Liver (tissue), 8 donors: ENCODE measurements at regions not wholly inside any gene's neighbourhood (a gene's known extent, or its start where the extent isn't known, plus 50 kb on each side); places are given as distances from the start of the nearest gene placed in this dataset.

Source experiments
- DNase-seq: peaks from one replicate; pipeline ENCODE4 v3.0.0-alpha.2; 2017; ENCODE audit warnings: low spot score
- H3K27ac ChIP-seq, 2 donors: one replicate each; pipeline ENCODE4 v1.7.0; 2013; ENCODE audit warnings: inconsistent platforms in 2 of 2, low read length in 2 of 2, control low read depth in 1 of 2, low read depth in 1 of 2, mild to moderate bottlenecking in 1 of 2
- H3K27me3 ChIP-seq, 4 donors: one replicate each; pipeline versions ENCODE4 v1.6.1 to v1.7.0; 2013; ENCODE audit warnings: low read length in 3 of 4, inconsistent platforms in 1 of 4, mild to moderate bottlenecking in 1 of 4, moderate library complexity in 1 of 4; ENCODE audit not compliant: control insufficient read depth in 4 of 4, insufficient read depth in 4 of 4
- H3K36me3 ChIP-seq, 4 donors: one replicate each; pipeline versions ENCODE4 v1.6.1 to v1.7.0; 2013; ENCODE audit warnings: low read length in 3 of 4, mild to moderate bottlenecking in 3 of 4, low read depth in 1 of 4, moderate library complexity in 1 of 4; ENCODE audit not compliant: control insufficient read depth in 4 of 4, insufficient read depth in 3 of 4
- H3K4me1 ChIP-seq, 4 donors: one replicate each; pipeline versions ENCODE4 v1.6.1 to v1.7.0; 2013; ENCODE audit warnings: low read length in 3 of 4, mild to moderate bottlenecking in 3 of 4, moderate library complexity in 1 of 4; ENCODE audit not compliant: control insufficient read depth in 4 of 4, insufficient read depth in 4 of 4
- H3K4me3 ChIP-seq, 3 donors: one replicate each; pipeline versions ENCODE4 v1.6.1 to v1.7.0; 2013; ENCODE audit warnings: low read length in 3 of 3, control low read depth in 1 of 3, low read depth in 1 of 3, mild to moderate bottlenecking in 1 of 3
- H3K9ac ChIP-seq, 2 donors: one replicate each; pipeline ENCODE4 v1.7.0; 2013; ENCODE audit warnings: low read length in 2 of 2, mild to moderate bottlenecking in 2 of 2, moderate library complexity in 2 of 2, control low read depth in 1 of 2, low read depth in 1 of 2
- H3K9me3 ChIP-seq, 4 donors: one replicate each; pipeline versions ENCODE4 v1.6.1 to v1.7.0; 2013; ENCODE audit warnings: low read length in 3 of 4; ENCODE audit not compliant: control insufficient read depth in 4 of 4
- EGR1 ChIP-seq, 2 donors: IDR thresholded peaks; 2 replicates each; pipeline ENCODE4 v1.6.1; 2016 to 2018; ENCODE audit warnings: antibody characterized with exemption in 2 of 2, low read depth in 2 of 2
- GABPA ChIP-seq, 2 donors: IDR thresholded peaks in 1 of 2; conservative IDR thresholded peaks in 1 of 2; 2 replicates each; pipeline ENCODE4 v1.6.1; 2016; ENCODE audit warnings: antibody characterized with exemption in 2 of 2, mild to moderate bottlenecking in 1 of 2, moderate library complexity in 1 of 2
- HNF4A ChIP-seq, 2 donors: conservative IDR thresholded peaks; 2 replicates each; pipeline ENCODE4 v1.6.1; 2016; ENCODE audit warnings: antibody characterized with exemption in 2 of 2, mild to moderate bottlenecking in 2 of 2
- HNF4G ChIP-seq: IDR thresholded peaks from 2 replicates; pipeline ENCODE4 v1.6.1; 2016; ENCODE audit warnings: antibody characterized with exemption
- NR2F2 ChIP-seq: IDR thresholded peaks from 2 replicates; pipeline ENCODE4 v1.6.1; 2016; ENCODE audit warnings: antibody characterized with exemption
- RAD21 ChIP-seq, 2 donors: IDR thresholded peaks; 2 replicates each; pipeline ENCODE4 v1.6.1; 2016; ENCODE audit warnings: antibody characterized with exemption in 2 of 2, mild to moderate bottlenecking in 2 of 2
- REST ChIP-seq: IDR thresholded peaks from 2 replicates; pipeline ENCODE4 v1.6.1; 2016; ENCODE audit warnings: antibody characterized with exemption, mild to moderate bottlenecking
- RXRA ChIP-seq, 2 donors: IDR thresholded peaks; 2 replicates each; pipeline ENCODE4 v1.6.1; 2017 to 2018; ENCODE audit warnings: antibody characterized with exemption in 2 of 2, mild to moderate bottlenecking in 1 of 2
- YY1 ChIP-seq: IDR thresholded peaks from 2 replicates; pipeline ENCODE4 v1.6.1; 2016; ENCODE audit warnings: antibody characterized with exemption, mild to moderate bottlenecking
- WGBS: extraction: QIAGEN DNeasy Blood & Tissue Kit; methylation state at CpG from one replicate; pipeline ENCODE4 v1.1.7; 2013; 5-methylcytosine and 5-hydroxymethylcytosine counted together
- TF ChIP-seq, protein P1 (sequence below): IDR thresholded peaks from 2 replicates; pipeline ENCODE4 v1.6.1; 2016; ENCODE audit warnings: antibody characterized with exemption
- TF ChIP-seq, protein P2 (sequence below): IDR thresholded peaks from 2 replicates; pipeline ENCODE4 v1.6.1; 2016; ENCODE audit warnings: antibody characterized with exemption
- TF ChIP-seq, protein P3 (sequence below): fragments of 150-350 bp; IDR thresholded peaks from 2 replicates; pipeline ENCODE4 v1.5.1; 2017; ENCODE audit warnings: improper control_type of control experiment, low read depth, low read length; ENCODE audit not compliant: missing input control
- donor health status: healthy.
- donor health status: healthy.
- donor health status: healthy.
- donor health status: healthy.
- donor health status: healthy.

- TF ChIP-seq, protein P1, sequence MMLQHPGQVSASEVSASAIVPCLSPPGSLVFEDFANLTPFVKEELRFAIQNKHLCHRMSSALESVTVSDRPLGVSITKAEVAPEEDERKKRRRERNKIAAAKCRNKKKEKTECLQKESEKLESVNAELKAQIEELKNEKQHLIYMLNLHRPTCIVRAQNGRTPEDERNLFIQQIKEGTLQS: no peak
- TF ChIP-seq HNF4G: no peak
- TF ChIP-seq HNF4A (conservative IDR thresholded peaks at IDR 0.05): no peak
- TF ChIP-seq RAD21 (IDR thresholded peaks at IDR 0.05): no peak
- TF ChIP-seq, protein P2, sequence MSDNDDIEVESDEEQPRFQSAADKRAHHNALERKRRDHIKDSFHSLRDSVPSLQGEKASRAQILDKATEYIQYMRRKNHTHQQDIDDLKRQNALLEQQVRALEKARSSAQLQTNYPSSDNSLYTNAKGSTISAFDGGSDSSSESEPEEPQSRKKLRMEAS: no peak
- TF ChIP-seq, protein P3, sequence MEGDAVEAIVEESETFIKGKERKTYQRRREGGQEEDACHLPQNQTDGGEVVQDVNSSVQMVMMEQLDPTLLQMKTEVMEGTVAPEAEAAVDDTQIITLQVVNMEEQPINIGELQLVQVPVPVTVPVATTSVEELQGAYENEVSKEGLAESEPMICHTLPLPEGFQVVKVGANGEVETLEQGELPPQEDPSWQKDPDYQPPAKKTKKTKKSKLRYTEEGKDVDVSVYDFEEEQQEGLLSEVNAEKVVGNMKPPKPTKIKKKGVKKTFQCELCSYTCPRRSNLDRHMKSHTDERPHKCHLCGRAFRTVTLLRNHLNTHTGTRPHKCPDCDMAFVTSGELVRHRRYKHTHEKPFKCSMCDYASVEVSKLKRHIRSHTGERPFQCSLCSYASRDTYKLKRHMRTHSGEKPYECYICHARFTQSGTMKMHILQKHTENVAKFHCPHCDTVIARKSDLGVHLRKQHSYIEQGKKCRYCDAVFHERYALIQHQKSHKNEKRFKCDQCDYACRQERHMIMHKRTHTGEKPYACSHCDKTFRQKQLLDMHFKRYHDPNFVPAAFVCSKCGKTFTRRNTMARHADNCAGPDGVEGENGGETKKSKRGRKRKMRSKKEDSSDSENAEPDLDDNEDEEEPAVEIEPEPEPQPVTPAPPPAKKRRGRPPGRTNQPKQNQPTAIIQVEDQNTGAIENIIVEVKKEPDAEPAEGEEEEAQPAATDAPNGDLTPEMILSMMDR: no peak
- TF ChIP-seq NR2F2: no peak
- TF ChIP-seq REST: no peak
- no peak for TF ChIP-seq RXRA (IDR thresholded peaks at IDR 0.05)
- no peak for TF ChIP-seq EGR1 (IDR thresholded peaks at IDR 0.05; ENCODE audit: low read depth in 2 of 2)
- no peak for TF ChIP-seq GABPA (IDR thresholded peaks at IDR 0.05 in 1 of 2, conservative IDR thresholded peaks at IDR 0.05 in 1 of 2)
- no peak for TF ChIP-seq YY1
- Histone ChIP-seq H3K9me3 (no peaks in the 10 kb centered on the region), H3K27me3 (no peaks in the 10 kb centered on the region), H3K4me3 (no peak overlapping the region), H3K27ac (no peak overlapping the region), H3K9ac (no peak overlapping the region), H3K4me1 (peaks cover 0 to 5% (median 2%) of the 10 kb centered on the region in 4 donors), H3K36me3 (no peaks in the 10 kb centered on the region)
- no peak for DNase-seq
- WGBS: 44% methylated on average over 6 of the region's 6 CpGs
Observed at GRCh38 chrX:129123795-129124194, 399.5 kb downstream of the SMARCA1 start.

DNA sequence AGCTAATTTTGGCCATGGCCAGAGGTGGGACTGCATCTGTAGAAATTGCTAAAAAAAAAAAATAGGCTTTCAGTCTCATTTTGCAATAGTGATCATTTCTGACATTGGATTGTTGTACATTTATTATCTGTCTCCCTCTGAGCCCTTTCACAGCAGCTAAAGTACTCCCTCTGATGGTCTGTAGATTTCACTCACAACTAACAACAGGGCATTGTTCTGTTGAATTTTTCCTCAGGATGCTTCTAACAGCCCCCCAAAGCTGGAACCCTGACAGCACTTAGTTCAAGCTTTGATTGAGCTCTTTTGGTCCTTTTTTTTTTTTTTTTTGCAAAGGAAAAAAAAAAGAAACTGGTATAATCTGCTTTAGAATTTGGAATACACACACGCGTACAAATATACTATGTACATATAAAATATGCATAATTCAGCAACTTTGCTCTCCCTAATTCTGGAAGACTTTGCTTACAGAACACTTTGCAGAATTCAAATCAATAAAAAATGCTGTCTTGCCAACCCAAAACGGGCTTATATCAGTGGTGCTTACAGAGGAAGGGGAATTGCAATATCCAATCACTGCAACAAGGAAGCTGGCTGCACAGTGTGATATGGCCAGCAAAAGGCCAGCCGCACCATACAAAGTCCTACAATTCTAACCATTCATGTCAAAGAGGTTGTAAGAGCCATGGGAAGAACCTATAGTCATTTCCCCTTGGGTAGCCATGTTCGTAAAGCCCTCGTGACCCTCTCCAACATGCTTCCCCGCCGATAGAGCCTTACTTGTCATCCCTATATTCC is 406.4 kb downstream of the SMARCA1 start:
- 82% methylated on average over 8 of the region's 8 CpGs for WGBS
- no peak for DNase-seq

More for the DNA sequence above, 406.4 kb downstream of the SMARCA1 start:
- no peak overlapping the region for H3K4me3 ChIP-seq
- TF ChIP-seq EGR1 (IDR thresholded peaks at IDR 0.05; ENCODE audit: low read depth in 2 of 2): no peak
- peak in 1 of 2 donors; percentile 11 for TF ChIP-seq RAD21 (IDR thresholded peaks at IDR 0.05)
- H3K27ac ChIP-seq: no peak overlapping the region
- H3K36me3 ChIP-seq: no peaks in the 10 kb centered on the region
- no peaks in the 10 kb centered on the region for H3K27me3 ChIP-seq
- H3K4me1 ChIP-seq: peaks cover 0 to 15% (median 5%) of the 10 kb centered on the region in 4 donors
- no peak overlapping the region for H3K9ac ChIP-seq
- H3K9me3 ChIP-seq: no peaks in the 10 kb centered on the region
